GM12878 (cell line): ENCODE measurements at regions not wholly inside any gene's neighbourhood (a gene's known extent, or its start where the extent isn't known, plus 50 kb on each side); places are given as distances from the start of the nearest gene placed in this dataset.

Experiments
- ATAC-seq: fragments of 200-7000 bp; cut with Tn5 transposase; 3 replicates; pipeline ENCODE4 v1.9.1; 2020; ENCODE audit warnings: mild to moderate bottlenecking, moderate library complexity
- BruUV-seq: library from RNA; stranded (reverse); fragments of 400-500 nt; replicated peaks from 2 replicates; lab custom pipeline; 2021; lab: Mats Ljungman, UMichigan
- CTCF ChIA-PET: fragments of 300-600 bp; sonication (Branson Sonifier 250); formaldehyde crosslinking; extraction: SDS; loops from one replicate; lab custom pipeline; 2021; ENCODE audit warnings: inconsistent platforms; lab: Yijun Ruan, JAX
- POLR2A ChIA-PET: fragments of 350-600 bp; formaldehyde crosslinking; extraction: SDS; loops from one replicate; lab custom pipeline; 2021; ENCODE audit warnings: inconsistent platforms; lab: Charles Lee
- RAD21 ChIA-PET: fragments of 300-600 bp; sonication (Branson Sonifier 250); formaldehyde crosslinking; loops from one replicate; lab custom pipeline; 2023; ENCODE audit warnings: antibody characterized with exemption; ENCODE audit not compliant: unreplicated experiment; lab: Charles Lee
- SMC1A ChIA-PET: fragments of 300-600 bp; sonication (Branson Sonifier 250); formaldehyde crosslinking; loops from one replicate; lab custom pipeline; 2023; ENCODE audit not compliant: unreplicated experiment, uncharacterized antibody; lab: Charles Lee
- DNase-seq: peaks from one replicate; pipeline ENCODE4 v3.0.0-alpha.2; 2011; ENCODE audit warnings: low read depth, low spot score
- FAIRE-seq: peaks from 3 replicates; lab custom pipeline; 2011; peaks lifted over from hg19 to GRCh38; lab: Jason Lieb, UNC
- H2AFZ ChIP-seq: 2 replicates; pipeline ENCODE4 v1.6.0; 2011; ENCODE audit warnings: low read depth, low read length, control low read depth; ENCODE audit not compliant: control insufficient read depth
- H3K27ac ChIP-seq: 2 replicates; pipeline ENCODE4 v1.5.1; 2011; ENCODE audit warnings: control low read depth; ENCODE audit not compliant: control insufficient read depth, insufficient read depth
- H3K27me3 ChIP-seq, 2 experiments: replicated peaks in 1 of 2; 2 replicates each; pipeline versions ENCODE4 v1.6.0 to v1.6.1; 2011; ENCODE audit warnings: low read length in 1 of 2; ENCODE audit not compliant: control insufficient read depth in 2 of 2, insufficient read depth in 2 of 2
- H3K36me3 ChIP-seq, 2 experiments: 2 replicates each; pipeline ENCODE4 v1.5.1; 2011; ENCODE audit warnings: low read length in 1 of 2; ENCODE audit not compliant: control insufficient read depth in 2 of 2, insufficient read depth in 2 of 2
- H3K4me1 ChIP-seq: 2 replicates; pipeline ENCODE4 v1.6.1; 2011; ENCODE audit warnings: mild to moderate bottlenecking, low read length, moderate library complexity, mixed read lengths; ENCODE audit not compliant: control insufficient read depth, insufficient read depth
- H3K4me2 ChIP-seq: 2 replicates; pipeline ENCODE4 v1.6.0; 2011; ENCODE audit warnings: control low read depth; ENCODE audit not compliant: control insufficient read depth, insufficient read depth
- H3K4me3 ChIP-seq: fragments of 200-600 bp; sonication (generic); 2 replicates; pipeline ENCODE4 v1.5.1; 2016
- H3K79me2 ChIP-seq: 2 replicates; pipeline ENCODE4 v1.6.0; 2011; ENCODE audit warnings: low read length; ENCODE audit not compliant: control insufficient read depth, insufficient read depth
- H3K9ac ChIP-seq: 2 replicates; pipeline ENCODE4 v1.8.0; 2011; ENCODE audit warnings: low read length, control low read depth, mixed read lengths; ENCODE audit not compliant: control insufficient read depth, insufficient read depth
- H3K9me3 ChIP-seq: replicated peaks from 3 replicates; pipeline ENCODE4 v1.5.1; 2011; ENCODE audit warnings: mild to moderate bottlenecking, low read length; ENCODE audit not compliant: control insufficient read depth, insufficient read depth
- H4K20me1 ChIP-seq: 2 replicates; pipeline ENCODE4 v1.6.0; 2011; ENCODE audit not compliant: control insufficient read depth, insufficient read depth
- CREB1 ChIP-seq: IDR thresholded peaks from 2 replicates; pipeline ENCODE4 v1.6.1; 2012; ENCODE audit warnings: low read depth, mild to moderate bottlenecking, inconsistent platforms
- TCF3 ChIP-seq: IDR thresholded peaks from 2 replicates; pipeline ENCODE4 v1.6.1; 2012; ENCODE audit warnings: low read depth, mild to moderate bottlenecking, low read length, borderline replicate concordance; ENCODE audit not compliant: insufficient read depth
- ZNF24 ChIP-seq: fragments of 450-650 bp; IDR thresholded peaks from 2 replicates; pipeline ENCODE4 v1.6.1; 2017; ENCODE audit warnings: antibody characterized with exemption, mild to moderate bottlenecking
- WGBS: methylation state at CpG from one replicate; pipeline ENCODE4 v1.1.6; 2016; ENCODE audit warnings: low lambda C conversion rate; ENCODE audit not compliant: insufficient replicate concordance, insufficient coverage; ENCODE audit errors: missing lambda C conversion rate; 5-methylcytosine and 5-hydroxymethylcytosine counted together
- in situ Hi-C: fragments of 300-500 bp; cut with MboI; formaldehyde crosslinking; loops from 9 replicates; pipeline ENCODE4 v1.14.3; 2018; ENCODE audit warnings: mixed read lengths
- intact Hi-C: fragments of 100-400 bp; cut with micrococcal nuclease; formaldehyde crosslinking; loops from one replicate; pipeline ENCODE4 v1.14.2; 2022; ENCODE audit not compliant: unreplicated experiment
- TF ChIP-seq, protein P1 (sequence below): fragments of 450-650 bp; IDR thresholded peaks from 2 replicates; pipeline ENCODE4 v1.6.1; 2017; ENCODE audit warnings: low read depth, mild to moderate bottlenecking, moderate library complexity
- TF ChIP-seq, protein P2 (sequence below): IDR thresholded peaks from 2 replicates; pipeline ENCODE4 v1.6.1; 2012; ENCODE audit warnings: low read depth, low read length, improper control_type of control experiment
- TF ChIP-seq, protein P3 (sequence below): IDR thresholded peaks from 2 replicates; pipeline ENCODE4 v1.6.1; 2011; ENCODE audit warnings: borderline replicate concordance, low read depth, mild to moderate bottlenecking, moderate library complexity, low read length; ENCODE audit not compliant: insufficient read depth, poor library complexity, severe bottlenecking

DNA sequence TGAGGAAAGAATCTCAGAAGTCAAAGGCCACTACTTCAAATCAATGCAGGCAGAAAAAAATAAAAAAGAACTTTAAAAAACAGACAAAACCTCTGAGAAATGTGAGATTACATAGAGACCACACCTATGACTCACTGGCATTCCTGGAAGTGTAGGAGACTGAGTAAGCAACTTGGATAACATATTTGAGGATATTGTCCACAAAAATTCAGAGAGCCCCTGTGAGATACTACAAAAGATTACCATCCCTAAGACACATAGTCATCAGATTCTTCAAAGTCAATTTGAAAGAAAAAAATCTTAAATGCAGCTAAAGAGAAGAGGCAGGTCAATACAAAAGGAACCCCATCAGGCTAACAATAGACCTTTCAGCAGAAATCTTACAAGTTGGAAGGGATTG, 887.3 kb downstream of the NTRK3 start (continued):
- TF ChIP-seq, protein P1, sequence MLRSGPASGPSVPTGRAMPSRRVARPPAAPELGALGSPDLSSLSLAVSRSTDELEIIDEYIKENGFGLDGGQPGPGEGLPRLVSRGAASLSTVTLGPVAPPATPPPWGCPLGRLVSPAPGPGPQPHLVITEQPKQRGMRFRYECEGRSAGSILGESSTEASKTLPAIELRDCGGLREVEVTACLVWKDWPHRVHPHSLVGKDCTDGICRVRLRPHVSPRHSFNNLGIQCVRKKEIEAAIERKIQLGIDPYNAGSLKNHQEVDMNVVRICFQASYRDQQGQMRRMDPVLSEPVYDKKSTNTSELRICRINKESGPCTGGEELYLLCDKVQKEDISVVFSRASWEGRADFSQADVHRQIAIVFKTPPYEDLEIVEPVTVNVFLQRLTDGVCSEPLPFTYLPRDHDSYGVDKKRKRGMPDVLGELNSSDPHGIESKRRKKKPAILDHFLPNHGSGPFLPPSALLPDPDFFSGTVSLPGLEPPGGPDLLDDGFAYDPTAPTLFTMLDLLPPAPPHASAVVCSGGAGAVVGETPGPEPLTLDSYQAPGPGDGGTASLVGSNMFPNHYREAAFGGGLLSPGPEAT = no peak
- TF ChIP-seq ZNF24 = no peak
- TF ChIP-seq CREB1 = no peak

GRCh38 chr15:87368511-87368910, 888.0 kb downstream of the NTRK3 start:
- intact Hi-C loops = no loop called here
- no peaks in the 10 kb centered on the region for H3K79me2 ChIP-seq
- no peaks in the 10 kb centered on the region for H4K20me1 ChIP-seq
- POLR2A ChIA-PET = no interaction called here
- H3K4me2 ChIP-seq = no peak overlapping the region
- BruUV-seq = no TSS peak
- DNase-seq (no peak), FAIRE-seq (no peak), ATAC-seq (no peak)
- 0% methylated on average over 2 of the region's 2 CpGs for WGBS
- RAD21 ChIA-PET = no interaction called here
- no peaks in the 10 kb centered on the region for H3K27me3 ChIP-seq
- TF ChIP-seq, protein P2, sequence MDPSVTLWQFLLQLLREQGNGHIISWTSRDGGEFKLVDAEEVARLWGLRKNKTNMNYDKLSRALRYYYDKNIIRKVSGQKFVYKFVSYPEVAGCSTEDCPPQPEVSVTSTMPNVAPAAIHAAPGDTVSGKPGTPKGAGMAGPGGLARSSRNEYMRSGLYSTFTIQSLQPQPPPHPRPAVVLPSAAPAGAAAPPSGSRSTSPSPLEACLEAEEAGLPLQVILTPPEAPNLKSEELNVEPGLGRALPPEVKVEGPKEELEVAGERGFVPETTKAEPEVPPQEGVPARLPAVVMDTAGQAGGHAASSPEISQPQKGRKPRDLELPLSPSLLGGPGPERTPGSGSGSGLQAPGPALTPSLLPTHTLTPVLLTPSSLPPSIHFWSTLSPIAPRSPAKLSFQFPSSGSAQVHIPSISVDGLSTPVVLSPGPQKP = no peak
- TF ChIP-seq TCF3 = no peak
- TF ChIP-seq, protein P3, sequence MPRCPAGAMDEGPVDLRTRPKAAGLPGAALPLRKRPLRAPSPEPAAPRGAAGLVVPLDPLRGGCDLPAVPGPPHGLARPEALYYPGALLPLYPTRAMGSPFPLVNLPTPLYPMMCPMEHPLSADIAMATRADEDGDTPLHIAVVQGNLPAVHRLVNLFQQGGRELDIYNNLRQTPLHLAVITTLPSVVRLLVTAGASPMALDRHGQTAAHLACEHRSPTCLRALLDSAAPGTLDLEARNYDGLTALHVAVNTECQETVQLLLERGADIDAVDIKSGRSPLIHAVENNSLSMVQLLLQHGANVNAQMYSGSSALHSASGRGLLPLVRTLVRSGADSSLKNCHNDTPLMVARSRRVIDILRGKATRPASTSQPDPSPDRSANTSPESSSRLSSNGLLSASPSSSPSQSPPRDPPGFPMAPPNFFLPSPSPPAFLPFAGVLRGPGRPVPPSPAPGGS = no peak
- H3K4me1 ChIP-seq = no peaks in the 10 kb centered on the region
- CTCF ChIA-PET = no interaction called here
- SMC1A ChIA-PET = no interaction called here
- no peak overlapping the region for H2AFZ ChIP-seq
- H3K9ac ChIP-seq = no peak overlapping the region
- no peaks in the 10 kb centered on the region for H3K36me3 ChIP-seq
- H3K9me3 ChIP-seq = no peaks in the 10 kb centered on the region
- in situ Hi-C loops = no loop called here
- no peak overlapping the region for H3K4me3 ChIP-seq
- no peak overlapping the region for H3K27ac ChIP-seq
